ENCODE measurements at regions not wholly inside any gene's neighbourhood (a gene's known extent, or its start where the extent isn't known, plus 50 kb on each side); places are given as distances from the start of the nearest gene placed in this dataset.

- TF ChIP-seq, protein P1, sequence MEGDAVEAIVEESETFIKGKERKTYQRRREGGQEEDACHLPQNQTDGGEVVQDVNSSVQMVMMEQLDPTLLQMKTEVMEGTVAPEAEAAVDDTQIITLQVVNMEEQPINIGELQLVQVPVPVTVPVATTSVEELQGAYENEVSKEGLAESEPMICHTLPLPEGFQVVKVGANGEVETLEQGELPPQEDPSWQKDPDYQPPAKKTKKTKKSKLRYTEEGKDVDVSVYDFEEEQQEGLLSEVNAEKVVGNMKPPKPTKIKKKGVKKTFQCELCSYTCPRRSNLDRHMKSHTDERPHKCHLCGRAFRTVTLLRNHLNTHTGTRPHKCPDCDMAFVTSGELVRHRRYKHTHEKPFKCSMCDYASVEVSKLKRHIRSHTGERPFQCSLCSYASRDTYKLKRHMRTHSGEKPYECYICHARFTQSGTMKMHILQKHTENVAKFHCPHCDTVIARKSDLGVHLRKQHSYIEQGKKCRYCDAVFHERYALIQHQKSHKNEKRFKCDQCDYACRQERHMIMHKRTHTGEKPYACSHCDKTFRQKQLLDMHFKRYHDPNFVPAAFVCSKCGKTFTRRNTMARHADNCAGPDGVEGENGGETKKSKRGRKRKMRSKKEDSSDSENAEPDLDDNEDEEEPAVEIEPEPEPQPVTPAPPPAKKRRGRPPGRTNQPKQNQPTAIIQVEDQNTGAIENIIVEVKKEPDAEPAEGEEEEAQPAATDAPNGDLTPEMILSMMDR (conservative IDR thresholded peaks at IDR 0.05; ENCODE audit: low read depth, low read length): no peak
- no peak for TF ChIP-seq CEBPB (IDR thresholded peaks at IDR 0.05; ENCODE audit: low read depth, low read length)
- no peak for TF ChIP-seq FOS (IDR thresholded peaks at IDR 0.05; ENCODE audit: low read depth, low read length)
- no peak for TF ChIP-seq MAZ (IDR thresholded peaks at IDR 0.05; ENCODE audit: borderline replicate concordance, low read depth, low read length)
- no peak for TF ChIP-seq POLR2A (IDR thresholded peaks at IDR 0.05; ENCODE audit: low read depth, low read length)
- no peak for TF ChIP-seq MXI1 (IDR thresholded peaks at IDR 0.05; ENCODE audit: borderline replicate concordance, low read depth, low read length)
- no peak for TF ChIP-seq USF2 (IDR thresholded peaks at IDR 0.05; ENCODE audit: low read depth, low read length)
- no peak for TF ChIP-seq SMC3 (IDR thresholded peaks at IDR 0.05; ENCODE audit: low read depth, low read length)
- no peak for TF ChIP-seq BHLHE40 (IDR thresholded peaks at IDR 0.05; ENCODE audit: low read depth, low read length)
- TF ChIP-seq RCOR1 (IDR thresholded peaks at IDR 0.05; ENCODE audit: insufficient replicate concordance, low read length): no peak
- no peak for TF ChIP-seq MAFK (IDR thresholded peaks at IDR 0.05; ENCODE audit: low read depth, low read length)
- no peak for TF ChIP-seq NFE2L2 (IDR thresholded peaks at IDR 0.05; ENCODE audit: low read depth, low read length)
These were observed 158.1 kb downstream of the AEBP2 start for GRCh38 chr12:19597167-19598026.
